ENCODE measurements at regions not wholly inside any gene's neighbourhood (a gene's known extent, or its start where the extent isn't known, plus 50 kb on each side); places are given as distances from the start of the nearest gene placed in this dataset.

DNA sequence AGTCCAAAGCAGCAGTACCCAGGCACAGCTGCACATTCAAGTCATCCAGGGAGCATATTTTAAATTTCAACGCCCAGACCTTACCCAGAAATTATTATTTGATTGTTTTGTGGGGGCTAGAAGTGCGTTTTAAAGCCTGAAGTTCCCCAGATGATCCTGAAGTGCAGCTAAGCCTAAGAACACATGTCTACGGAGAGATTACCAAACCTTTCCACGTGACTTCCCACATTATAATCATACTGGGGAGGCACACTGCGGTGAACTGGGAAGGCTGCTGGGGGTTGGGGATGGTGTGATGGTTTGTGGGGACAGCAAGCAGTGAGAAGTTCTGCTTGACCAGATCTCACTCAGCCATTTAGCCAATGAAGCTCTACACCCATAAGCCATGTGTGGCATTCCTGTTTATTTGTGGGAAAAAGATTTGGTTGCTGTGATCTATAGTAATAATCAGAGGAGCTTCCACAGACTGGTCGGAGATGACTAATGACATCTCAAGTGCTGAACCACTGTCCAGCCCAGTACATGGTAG lies 93.4 kb upstream of the CDH6 start:
- Histone ChIP-seq H3K27ac (no peak overlapping the region), H3K4me3 (no peak overlapping the region), H3K4me1 (no peaks in the 10 kb centered on the region), H3K9me3 (no peaks in the 10 kb centered on the region), H3K4me2 (no peak overlapping the region), H3K9ac (no peak overlapping the region), H4K20me1 (no peaks in the 10 kb centered on the region), H3K36me3 (no peaks in the 10 kb centered on the region), H3K27me3 (no peaks in the 10 kb centered on the region)
- TF ChIP-seq Cebpa-rat (IDR thresholded peaks at IDR 0.05), result no peak

DNA sequence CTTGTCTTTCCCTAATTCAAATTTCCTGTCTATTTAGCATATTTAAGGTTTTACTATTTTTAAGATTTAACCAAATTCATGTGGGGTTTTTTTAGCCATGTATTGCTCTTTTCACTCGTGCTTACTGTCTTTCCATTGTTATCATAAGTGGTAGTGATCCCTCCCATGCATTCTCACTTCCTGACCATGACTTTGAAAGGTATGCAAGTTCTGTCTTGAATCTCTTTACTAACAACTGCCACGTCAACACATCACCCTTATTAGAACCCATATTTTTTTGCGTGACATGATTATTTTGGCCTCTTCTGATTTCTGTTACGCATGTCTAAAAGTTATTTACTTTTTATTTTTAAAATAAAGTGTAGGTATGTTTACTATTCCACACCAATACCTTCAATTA lies 94.7 kb upstream of the CDH6 start:
- no peaks in the 10 kb centered on the region for H3K36me3 ChIP-seq

DNA sequence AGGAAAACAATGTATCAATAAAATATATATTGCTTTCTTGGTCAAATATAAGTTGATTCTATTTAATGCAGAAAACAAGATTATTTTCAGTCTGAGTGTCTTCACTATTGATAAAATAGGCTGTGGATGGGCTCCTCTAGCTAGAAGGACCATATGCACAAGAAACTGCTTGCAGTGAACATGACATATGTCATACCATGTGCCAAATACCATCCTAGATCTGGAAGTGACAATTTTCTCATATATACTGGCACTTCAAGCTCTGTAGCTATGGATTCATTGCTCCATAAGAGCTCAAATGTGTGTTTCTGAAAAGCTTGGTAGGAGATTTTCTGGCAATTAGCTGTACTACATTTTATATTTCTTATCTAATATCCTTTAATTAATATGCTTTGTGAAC lies 95.6 kb upstream of the CDH6 start:
- TF ChIP-seq Cebpa-rat (IDR thresholded peaks at IDR 0.05), result no peak
- Histone ChIP-seq H3K36me3 (no peaks in the 10 kb centered on the region), H4K20me1 (no peaks in the 10 kb centered on the region), H3K4me3 (no peak overlapping the region), H3K4me1 (no peaks in the 10 kb centered on the region), H3K4me2 (no peak overlapping the region), H3K9me3 (no peaks in the 10 kb centered on the region), H3K27me3 (no peaks in the 10 kb centered on the region), H3K9ac (no peak overlapping the region), H3K27ac (no peak overlapping the region)

More for the DNA sequence above, 94.7 kb upstream of the CDH6 start:
- H3K4me1 ChIP-seq, result no peaks in the 10 kb centered on the region
- no peaks in the 10 kb centered on the region for H4K20me1 ChIP-seq
- no peak for TF ChIP-seq Cebpa-rat (IDR thresholded peaks at IDR 0.05)
- H3K4me3 ChIP-seq, result no peak overlapping the region
- H3K9ac ChIP-seq, result no peak overlapping the region
- H3K4me2 ChIP-seq, result no peak overlapping the region
- no peaks in the 10 kb centered on the region for H3K27me3 ChIP-seq
- no peak overlapping the region for H3K27ac ChIP-seq
- no peaks in the 10 kb centered on the region for H3K9me3 ChIP-seq

GRCh38 chr5:31096238-31096865 lies 97.1 kb upstream of the CDH6 start:
- no peak for TF ChIP-seq Cebpa-rat (IDR thresholded peaks at IDR 0.05)
- Histone ChIP-seq H3K4me2 (no peak overlapping the region), H3K9me3 (no peaks in the 10 kb centered on the region), H3K27me3 (no peaks in the 10 kb centered on the region), H3K4me3 (no peak overlapping the region), H3K9ac (no peak overlapping the region), H4K20me1 (no peaks in the 10 kb centered on the region), H3K27ac (no peak overlapping the region), H3K36me3 (no peaks in the 10 kb centered on the region), H3K4me1 (no peaks in the 10 kb centered on the region)

GRCh38 chr5:31095796-31096195 lies 97.7 kb upstream of the CDH6 start:
- H4K20me1 ChIP-seq, result no peaks in the 10 kb centered on the region
- no peak overlapping the region for H3K4me2 ChIP-seq
- H3K27ac ChIP-seq, result no peak overlapping the region
- H3K9ac ChIP-seq, result no peak overlapping the region
- TF ChIP-seq Cebpa-rat (IDR thresholded peaks at IDR 0.05), result no peak
- H3K9me3 ChIP-seq, result no peaks in the 10 kb centered on the region
- H3K36me3 ChIP-seq, result no peaks in the 10 kb centered on the region
- no peak overlapping the region for H3K4me3 ChIP-seq
- H3K4me1 ChIP-seq, result no peaks in the 10 kb centered on the region
- no peaks in the 10 kb centered on the region for H3K27me3 ChIP-seq

DNA sequence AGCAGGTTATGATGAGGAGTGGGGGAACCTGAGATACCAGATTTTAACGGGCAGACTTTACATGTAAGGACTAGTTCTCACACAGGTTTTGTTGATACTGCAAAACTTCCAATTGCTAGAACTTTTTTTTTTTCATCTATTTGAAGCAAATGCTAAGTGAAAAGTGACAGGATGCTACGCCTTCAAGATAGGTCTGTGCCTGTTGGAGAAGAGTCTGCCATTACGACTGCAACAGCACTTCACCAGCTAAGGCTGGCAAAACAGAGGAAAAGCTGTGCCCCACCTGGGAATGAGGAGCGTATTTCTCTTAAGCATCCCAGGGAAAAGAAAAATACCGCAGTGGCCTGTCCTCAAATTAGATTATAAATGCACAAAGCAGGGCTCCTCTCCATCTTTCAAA lies 102.0 kb upstream of the CDH6 start:
- H3K4me1 ChIP-seq, result no peaks in the 10 kb centered on the region
- no peak overlapping the region for H3K4me2 ChIP-seq
- no peaks in the 10 kb centered on the region for H4K20me1 ChIP-seq
- no peak overlapping the region for H3K27ac ChIP-seq
- H3K4me3 ChIP-seq, result no peak overlapping the region
- H3K36me3 ChIP-seq, result no peaks in the 10 kb centered on the region
- H3K9ac ChIP-seq, result no peak overlapping the region
- H3K9me3 ChIP-seq, result no peaks in the 10 kb centered on the region
- no peaks in the 10 kb centered on the region for H3K27me3 ChIP-seq
- no peak for TF ChIP-seq Cebpa-rat (IDR thresholded peaks at IDR 0.05)

GRCh38 chr5:31090467-31090866 lies 103.0 kb upstream of the CDH6 start:
- Histone ChIP-seq H3K27ac (no peak overlapping the region), H4K20me1 (no peaks in the 10 kb centered on the region)
- no peak for TF ChIP-seq Cebpa-rat (IDR thresholded peaks at IDR 0.05)

DNA sequence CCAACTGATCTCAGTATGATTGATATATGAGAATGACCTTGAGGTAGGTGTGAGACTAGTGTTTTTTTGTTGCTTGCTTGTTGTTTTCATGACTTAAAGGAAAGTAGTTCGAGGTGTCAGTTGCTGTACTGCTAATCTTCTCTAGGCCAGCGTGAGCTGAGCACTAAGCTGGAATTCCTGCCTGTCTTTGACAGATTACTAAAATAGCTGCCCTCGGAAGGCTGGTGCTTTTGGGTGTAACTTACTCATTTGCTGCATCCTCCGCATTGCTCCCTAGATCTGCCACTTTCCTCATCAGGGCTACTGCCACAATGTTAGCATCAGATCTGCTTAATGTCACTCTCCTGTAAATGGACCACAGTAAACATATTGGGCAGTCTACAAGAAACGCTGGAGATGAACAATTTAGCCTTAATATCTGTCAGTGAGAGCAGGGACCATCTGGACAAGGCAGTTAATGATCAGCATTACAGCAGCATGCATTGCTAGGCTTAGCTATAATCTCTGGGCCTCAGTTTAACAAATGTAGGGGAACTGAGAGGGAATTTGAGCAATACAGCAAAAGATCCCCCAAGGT lies 106.6 kb upstream of the CDH6 start:
- Histone ChIP-seq H3K9me3 (no peaks in the 10 kb centered on the region), H3K27ac (no peak overlapping the region), H3K4me2 (no peak overlapping the region), H3K27me3 (no peaks in the 10 kb centered on the region), H3K36me3 (no peaks in the 10 kb centered on the region), H3K9ac (no peak overlapping the region), H3K4me1 (no peaks in the 10 kb centered on the region), H3K4me3 (no peak overlapping the region), H4K20me1 (no peaks in the 10 kb centered on the region)
- TF ChIP-seq Cebpa-rat (IDR thresholded peaks at IDR 0.05), result no peak

More at GRCh38 chr5:31090467-31090866, 103.0 kb upstream of the CDH6 start:
- no peaks in the 10 kb centered on the region for H3K36me3 ChIP-seq
- no peaks in the 10 kb centered on the region for H3K4me1 ChIP-seq
- H3K9me3 ChIP-seq, result no peaks in the 10 kb centered on the region
- H3K27me3 ChIP-seq, result no peaks in the 10 kb centered on the region
- H3K4me2 ChIP-seq, result no peak overlapping the region
- no peak overlapping the region for H3K9ac ChIP-seq
- H3K4me3 ChIP-seq, result no peak overlapping the region

GRCh38 chr5:31084871-31085270 lies 108.6 kb upstream of the CDH6 start:
- TF ChIP-seq Cebpa-rat (IDR thresholded peaks at IDR 0.05), result no peak
- Histone ChIP-seq H3K27me3 (no peaks in the 10 kb centered on the region), H3K9me3 (no peaks in the 10 kb centered on the region), H4K20me1 (no peaks in the 10 kb centered on the region), H3K4me3 (no peak overlapping the region), H3K4me2 (no peak overlapping the region), H3K36me3 (no peaks in the 10 kb centered on the region), H3K4me1 (no peaks in the 10 kb centered on the region), H3K9ac (no peak overlapping the region), H3K27ac (no peak overlapping the region)

DNA sequence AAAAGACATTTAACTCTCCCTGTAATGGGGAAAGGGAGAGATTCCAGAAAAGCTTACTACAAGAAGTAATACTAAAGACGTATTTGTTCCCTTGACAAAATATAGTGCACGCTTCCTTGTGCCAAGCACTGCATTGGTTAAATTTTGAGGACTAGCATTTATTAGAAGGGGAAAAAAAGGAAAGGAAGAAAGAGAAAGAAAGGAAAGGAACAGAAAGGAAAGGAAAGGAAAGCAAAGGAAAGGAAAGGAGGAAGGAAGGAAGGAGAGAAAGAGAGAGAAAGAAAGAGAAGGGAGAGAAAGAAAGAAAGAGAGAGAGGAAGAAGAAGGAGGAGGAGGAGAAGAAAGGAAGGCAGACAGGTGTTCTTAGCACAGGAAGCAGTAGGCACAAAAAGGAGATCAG lies 110.1 kb upstream of the CDH6 start:
- H4K20me1 ChIP-seq, result no peaks in the 10 kb centered on the region
- no peak overlapping the region for H3K4me3 ChIP-seq
- no peaks in the 10 kb centered on the region for H3K36me3 ChIP-seq
- no peak overlapping the region for H3K4me2 ChIP-seq
- H3K27me3 ChIP-seq, result no peaks in the 10 kb centered on the region
- H3K27ac ChIP-seq, result no peak overlapping the region
- no peak overlapping the region for H3K9ac ChIP-seq
- TF ChIP-seq Cebpa-rat (IDR thresholded peaks at IDR 0.05), result no peak
- no peaks in the 10 kb centered on the region for H3K4me1 ChIP-seq
- no peaks in the 10 kb centered on the region for H3K9me3 ChIP-seq

All from BLaER1 (cell line).